CD14-positive monocyte (primary cell): ENCODE measurements at regions not wholly inside any gene's neighbourhood (a gene's known extent, or its start where the extent isn't known, plus 50 kb on each side); places are given as distances from the start of the nearest gene placed in this dataset.

Experiments used
- DNase-seq, 3 donors: peaks; one replicate each; pipeline ENCODE4 v3.0.0-alpha.2; 2011 to 2022
- H2AFZ ChIP-seq: 2 replicates; pipeline ENCODE4 v1.6.0; 2012; ENCODE audit warnings: mild to moderate bottlenecking, low read depth, low read length, inconsistent platforms; ENCODE audit not compliant: insufficient read depth, poor library complexity, severe bottlenecking
- H3K27ac ChIP-seq, 2 donors: 1 replicate in 1 of 2; 2 replicates in 1 of 2; pipeline ENCODE4 v1.5.1; 2012 to 2013; ENCODE audit warnings: low read length in 2 of 2, control low read depth in 1 of 2, inconsistent platforms in 1 of 2, low read depth in 1 of 2, mild to moderate bottlenecking in 1 of 2
- H3K27me3 ChIP-seq, 2 donors: one replicate each; pipeline versions ENCODE4 v1.6.0 to v1.6.1; 2011 to 2013; ENCODE audit warnings: low read length in 2 of 2; ENCODE audit not compliant: control insufficient read depth in 2 of 2, insufficient read depth in 2 of 2
- H3K36me3 ChIP-seq, 2 donors: replicated peaks in 1 of 2; 1 replicate in 1 of 2; 2 replicates in 1 of 2; pipeline versions ENCODE4 v1.5.1 to v1.6.1; 2012 to 2013; ENCODE audit warnings: low read length in 2 of 2, control low read depth in 1 of 2, inconsistent platforms in 1 of 2, mild to moderate bottlenecking in 1 of 2; ENCODE audit not compliant: insufficient read depth in 2 of 2, control insufficient read depth in 1 of 2
- H3K4me1 ChIP-seq, 2 donors: 1 replicate in 1 of 2; 2 replicates in 1 of 2; pipeline versions ENCODE4 v1.5.1 to v1.6.1; 2012 to 2013; ENCODE audit warnings: low read length in 2 of 2, control low read depth in 1 of 2, inconsistent platforms in 1 of 2, mild to moderate bottlenecking in 1 of 2, moderate library complexity in 1 of 2; ENCODE audit not compliant: insufficient read depth in 2 of 2, control insufficient read depth in 1 of 2
- H3K4me2 ChIP-seq: replicated peaks from 2 replicates; pipeline ENCODE3; 2012; ENCODE audit warnings: low read length, moderate library complexity, mild to moderate bottlenecking; ENCODE audit not compliant: poor library complexity, severe bottlenecking; ENCODE audit errors: extremely low read depth
- H3K4me3 ChIP-seq, 3 experiments: fragments of 200-600 bp in 1 of 3; sonication (generic) in 1 of 3; replicated peaks in 1 of 3; 1 replicate in 2 of 3; 2 replicates in 1 of 3; pipeline ENCODE4 v1.5.1; 2011 to 2013; ENCODE audit warnings: low read length in 3 of 3, mild to moderate bottlenecking in 3 of 3, control low read depth in 2 of 3, low read depth in 2 of 3, inconsistent platforms in 1 of 3, moderate library complexity in 1 of 3
- H3K79me2 ChIP-seq: 2 replicates; pipeline ENCODE4 v1.6.0; 2012; ENCODE audit warnings: mild to moderate bottlenecking, control low read depth, inconsistent platforms, low read length, moderate library complexity; ENCODE audit not compliant: insufficient read depth
- H3K9ac ChIP-seq: 2 replicates; pipeline ENCODE4 v1.6.0; 2017; ENCODE audit warnings: low read length, mild to moderate bottlenecking; ENCODE audit not compliant: insufficient read depth, poor library complexity, severe bottlenecking
- H3K9me3 ChIP-seq, 2 donors: replicated peaks in 1 of 2; 1 replicate in 1 of 2; 2 replicates in 1 of 2; pipeline versions ENCODE4 v1.5.1 to v1.6.1; 2012 to 2013; ENCODE audit warnings: low read length in 2 of 2, control low read depth in 1 of 2; ENCODE audit not compliant: control insufficient read depth in 1 of 2, insufficient read depth in 1 of 2
- H4K20me1 ChIP-seq: 2 replicates; pipeline ENCODE4 v1.6.0; 2012; ENCODE audit warnings: mild to moderate bottlenecking, low read length, control low read depth, moderate library complexity; ENCODE audit not compliant: insufficient read depth
- H3K27ac Mint-ChIP-seq, 7 donors: one replicate each; pipeline ENCODE4 v1.8.0; 2020; ENCODE audit warnings: mild to moderate bottlenecking in 7 of 7, mixed read lengths in 7 of 7, moderate library complexity in 6 of 7, inconsistent platforms in 2 of 7
- H3K27me3 Mint-ChIP-seq, 3 donors: one replicate each; pipeline ENCODE4 v1.8.0; 2021 to 2022; ENCODE audit warnings: low read depth in 3 of 3, mild to moderate bottlenecking in 3 of 3, mixed read lengths in 3 of 3, moderate library complexity in 3 of 3, inconsistent platforms in 1 of 3
- H3K36me3 Mint-ChIP-seq, 2 donors: one replicate each; pipeline ENCODE4 v1.8.0; 2020; ENCODE audit warnings: mixed read lengths in 2 of 2, inconsistent platforms in 1 of 2, mild to moderate bottlenecking in 1 of 2
- H3K4me1 Mint-ChIP-seq: one replicate; pipeline ENCODE4 v1.8.0; 2020; ENCODE audit warnings: mild to moderate bottlenecking, mixed read lengths
- H3K4me3 Mint-ChIP-seq, 2 donors: one replicate each; pipeline ENCODE4 v1.8.0; 2020; ENCODE audit warnings: mild to moderate bottlenecking in 2 of 2, mixed read lengths in 2 of 2, moderate library complexity in 1 of 2
- H3K9me3 Mint-ChIP-seq, 7 donors: one replicate each; pipeline ENCODE4 v1.8.0; 2020 to 2022; ENCODE audit warnings: mixed read lengths in 7 of 7, mild to moderate bottlenecking in 6 of 7, moderate library complexity in 6 of 7, inconsistent platforms in 2 of 7
- CTCF ChIP-seq: fragments of 200-600 bp; IDR thresholded peaks from one replicate; pipeline ENCODE4 v1.8.0; 2022; ENCODE audit warnings: antibody characterized with exemption, mild to moderate bottlenecking
- WGBS: methylation state at CpG from one replicate; pipeline ENCODE4 v1.1.5; 2013; ENCODE audit warnings: missing lambda C conversion rate; ENCODE audit not compliant: insufficient coverage; 5-methylcytosine and 5-hydroxymethylcytosine counted together
- intact Hi-C, 2 donors: fragments of 100-400 bp; cut with micrococcal nuclease; formaldehyde crosslinking; loops; one replicate each; pipeline versions ENCODE4 v1.15.0 to v1.15.1; 2023

- H3K4me2 ChIP-seq = no peak overlapping the region
- Mint-ChIP-seq H3K27ac (no peak overlapping the region), H3K4me1 (no peaks in the 10 kb centered on the region), H3K4me3 (no peak overlapping the region), H3K9me3 (peaks cover 0 to 9% (median 2%) of the 10 kb centered on the region in 7 donors), H3K27me3 (no peaks in the 10 kb centered on the region), H3K36me3 (no peaks in the 10 kb centered on the region)
- no peak overlapping the region for H2AFZ ChIP-seq
- no peaks in the 10 kb centered on the region for H3K79me2 ChIP-seq
- H3K9me3 ChIP-seq = peaks cover 0 to 4% of the 10 kb centered on the region in 2 donors
- H3K4me3 ChIP-seq = no peak overlapping the region
- DNase-seq = no peak
- no peaks in the 10 kb centered on the region for H4K20me1 ChIP-seq
- H3K27ac ChIP-seq = no peak overlapping the region
- no peak for TF ChIP-seq CTCF
- H3K4me1 ChIP-seq = no peaks in the 10 kb centered on the region
- H3K27me3 ChIP-seq = no peaks in the 10 kb centered on the region
- intact Hi-C loops = no loop called here
- H3K9ac ChIP-seq = no peak overlapping the region
- H3K36me3 ChIP-seq = no peaks in the 10 kb centered on the region
These were observed 427.5 kb upstream of the HSF2 start for GRCh38 chr6:121971931-121972335.

GRCh38 chr6:121984956-121985355, 414.5 kb upstream of the HSF2 start:
- no peak overlapping the region for H3K4me3 ChIP-seq
- H3K79me2 ChIP-seq = no peaks in the 10 kb centered on the region
- Mint-ChIP-seq H3K27me3 (peaks cover 0 to 2% (median 0%) of the 10 kb centered on the region in 3 donors), H3K9me3 (peaks cover 4 to 20% (median 13%) of the 10 kb centered on the region in 7 donors), H3K4me1 (no peaks in the 10 kb centered on the region), H3K36me3 (no peaks in the 10 kb centered on the region), H3K4me3 (no peak overlapping the region), H3K27ac (no peak overlapping the region)
- no peak overlapping the region for H3K9ac ChIP-seq
- H3K4me1 ChIP-seq = no peaks in the 10 kb centered on the region
- intact Hi-C loops = no loop called here
- no peak for DNase-seq
- no peak overlapping the region for H3K4me2 ChIP-seq
- H4K20me1 ChIP-seq = no peaks in the 10 kb centered on the region
- no peak overlapping the region for H3K27ac ChIP-seq
- H3K36me3 ChIP-seq = no peaks in the 10 kb centered on the region
- no peak overlapping the region for H2AFZ ChIP-seq
- H3K9me3 ChIP-seq = peaks cover 12 to 13% of the 10 kb centered on the region in 2 donors
- WGBS = 88% methylated on average over 2 of the region's 3 CpGs
- H3K27me3 ChIP-seq = no peaks in the 10 kb centered on the region
- TF ChIP-seq CTCF = no peak
